Neural progenitor cell (in vitro differentiated cells): ENCODE measurements at regions not wholly inside any gene's neighbourhood (a gene's known extent, or its start where the extent isn't known, plus 50 kb on each side); places are given as distances from the start of the nearest gene placed in this dataset.

Source experiments
- DNase-seq: peaks from one replicate; pipeline ENCODE4 v3.0.0-alpha.2; 2016; ENCODE audit warnings: low spot score
- H2AFZ ChIP-seq: fragments of 200-600 bp; sonication (generic); replicated peaks from 2 replicates; pipeline ENCODE4 v1.6.1; 2016; ENCODE audit warnings: antibody characterized with exemption
- H3F3A ChIP-seq: fragments of 200-600 bp; sonication (generic); 2 replicates; pipeline ENCODE4 v1.6.1; 2016; ENCODE audit warnings: antibody characterized with exemption, low read depth
- H3K27ac ChIP-seq: fragments of 200-600 bp; sonication (generic); 2 replicates; pipeline ENCODE4 v1.5.1; 2016; ENCODE audit warnings: mild to moderate bottlenecking
- H3K27me3 ChIP-seq: fragments of 200-600 bp; sonication (generic); 2 replicates; pipeline ENCODE4 v1.6.1; 2016; ENCODE audit warnings: mild to moderate bottlenecking, moderate library complexity
- H3K36me3 ChIP-seq: fragments of 200-600 bp; sonication (generic); 2 replicates; pipeline ENCODE4 v1.5.1; 2016
- H3K4me1 ChIP-seq: fragments of 200-600 bp; sonication (generic); 2 replicates; pipeline ENCODE4 v1.6.1; 2016; ENCODE audit warnings: mixed run types
- H3K4me2 ChIP-seq: fragments of 200-600 bp; sonication (generic); 2 replicates; pipeline ENCODE4 v1.6.1; 2016
- H3K4me3 ChIP-seq: fragments of 200-600 bp; sonication (generic); 2 replicates; pipeline ENCODE4 v1.5.1; 2016
- H3K79me2 ChIP-seq: fragments of 200-600 bp; sonication (generic); 2 replicates; pipeline ENCODE4 v1.6.1; 2016; ENCODE audit warnings: low read depth
- H3K9ac ChIP-seq: fragments of 200-600 bp; sonication (generic); 2 replicates; pipeline ENCODE4 v1.6.1; 2016
- H3K9me3 ChIP-seq: fragments of 200-600 bp; sonication (generic); 2 replicates; pipeline ENCODE4 v1.5.1; 2016; ENCODE audit warnings: low read depth
- H4K20me1 ChIP-seq: fragments of 200-600 bp; sonication (generic); 2 replicates; pipeline ENCODE4 v1.6.1; 2016; ENCODE audit warnings: low read depth
- H3K27ac Mint-ChIP-seq: 3 replicates; pipeline ENCODE4 v1.8.0; 2021; ENCODE audit warnings: mixed read lengths
- H3K27me3 Mint-ChIP-seq: 2 replicates; pipeline ENCODE4 v1.8.0; 2022; ENCODE audit warnings: low read depth, mild to moderate bottlenecking, inconsistent platforms, moderate library complexity, mixed read lengths; ENCODE audit not compliant: insufficient read depth
- H3K36me3 Mint-ChIP-seq: 3 replicates; pipeline ENCODE4 v1.8.0; 2021; ENCODE audit warnings: mixed read lengths
- H3K4me1 Mint-ChIP-seq: 3 replicates; pipeline ENCODE4 v1.8.0; 2021; ENCODE audit warnings: mixed read lengths
- H3K4me3 Mint-ChIP-seq: 3 replicates; pipeline ENCODE4 v1.8.0; 2021; ENCODE audit warnings: mild to moderate bottlenecking, moderate library complexity, mixed read lengths
- H3K9me3 Mint-ChIP-seq: 3 replicates; pipeline ENCODE4 v1.8.0; 2020; ENCODE audit warnings: mixed read lengths
- EZH2 ChIP-seq: fragments of 200-600 bp; sonication (generic); IDR thresholded peaks from 2 replicates; pipeline ENCODE4 v1.6.1; 2017; ENCODE audit warnings: antibody characterized with exemption, mild to moderate bottlenecking, moderate library complexity
- EZH2phosphoT487 ChIP-seq: fragments of 200-600 bp; sonication (generic); IDR thresholded peaks from 2 replicates; pipeline ENCODE4 v1.6.1; 2017; ENCODE audit warnings: antibody characterized with exemption
- TF ChIP-seq, protein P1 (sequence below): fragments of 200-600 bp; sonication (generic); IDR thresholded peaks from 2 replicates; pipeline ENCODE4 v1.5.1; 2017; ENCODE audit warnings: antibody characterized with exemption, mild to moderate bottlenecking

DNA sequence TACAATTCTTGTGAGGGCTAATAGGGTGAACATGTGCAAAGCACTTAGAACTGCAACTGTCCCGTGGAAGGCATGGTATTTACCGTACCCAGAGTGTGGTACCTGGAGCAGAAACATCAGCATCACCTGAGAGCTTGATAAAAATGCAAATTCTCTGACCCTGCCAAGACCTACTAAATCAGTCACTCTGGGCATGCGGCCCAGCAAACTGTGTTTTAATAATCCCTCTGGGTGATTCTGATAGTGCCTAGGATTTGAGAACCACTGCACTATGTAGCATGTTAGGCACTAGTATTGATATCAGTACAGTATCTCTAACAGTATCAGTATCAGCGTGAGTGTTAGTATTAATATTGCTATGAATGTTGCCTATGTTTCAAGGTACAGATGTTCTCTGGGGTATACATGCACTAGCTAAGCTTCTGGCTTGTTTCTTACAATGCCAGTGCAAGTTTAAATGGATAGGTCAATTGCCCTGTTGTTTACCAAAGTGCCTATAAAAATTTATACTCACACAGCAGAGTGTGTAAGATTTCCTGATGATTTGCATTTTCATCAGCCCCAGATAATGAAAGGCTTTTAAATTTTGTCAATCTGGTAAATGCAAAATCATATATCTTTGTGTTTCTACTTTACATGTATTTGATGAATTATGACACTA lies 354.0 kb downstream of the HS3ST1 start:
- Mint-ChIP-seq H3K4me3 (no peak overlapping the region), H3K4me1 (peaks cover 16% of the 10 kb centered on the region), H3K36me3 (no peaks in the 10 kb centered on the region), H3K9me3 (no peaks in the 10 kb centered on the region), H3K27me3 (no peaks in the 10 kb centered on the region), H3K27ac (no peak overlapping the region)
- DNase-seq, result no peak
- no peak overlapping the region for H2AFZ ChIP-seq
- H3F3A ChIP-seq, result no peaks in the 10 kb centered on the region
- no peak overlapping the region for H3K4me2 ChIP-seq
- no peaks in the 10 kb centered on the region for H4K20me1 ChIP-seq
- TF ChIP-seq, protein P1, sequence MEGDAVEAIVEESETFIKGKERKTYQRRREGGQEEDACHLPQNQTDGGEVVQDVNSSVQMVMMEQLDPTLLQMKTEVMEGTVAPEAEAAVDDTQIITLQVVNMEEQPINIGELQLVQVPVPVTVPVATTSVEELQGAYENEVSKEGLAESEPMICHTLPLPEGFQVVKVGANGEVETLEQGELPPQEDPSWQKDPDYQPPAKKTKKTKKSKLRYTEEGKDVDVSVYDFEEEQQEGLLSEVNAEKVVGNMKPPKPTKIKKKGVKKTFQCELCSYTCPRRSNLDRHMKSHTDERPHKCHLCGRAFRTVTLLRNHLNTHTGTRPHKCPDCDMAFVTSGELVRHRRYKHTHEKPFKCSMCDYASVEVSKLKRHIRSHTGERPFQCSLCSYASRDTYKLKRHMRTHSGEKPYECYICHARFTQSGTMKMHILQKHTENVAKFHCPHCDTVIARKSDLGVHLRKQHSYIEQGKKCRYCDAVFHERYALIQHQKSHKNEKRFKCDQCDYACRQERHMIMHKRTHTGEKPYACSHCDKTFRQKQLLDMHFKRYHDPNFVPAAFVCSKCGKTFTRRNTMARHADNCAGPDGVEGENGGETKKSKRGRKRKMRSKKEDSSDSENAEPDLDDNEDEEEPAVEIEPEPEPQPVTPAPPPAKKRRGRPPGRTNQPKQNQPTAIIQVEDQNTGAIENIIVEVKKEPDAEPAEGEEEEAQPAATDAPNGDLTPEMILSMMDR, result no peak
- TF ChIP-seq EZH2 (no peak), EZH2phosphoT487 (no peak)
- no peak overlapping the region for H3K9ac ChIP-seq
- H3K9me3 ChIP-seq, result no peaks in the 10 kb centered on the region
- no peak overlapping the region for H3K4me3 ChIP-seq
- no peaks in the 10 kb centered on the region for H3K27me3 ChIP-seq
- no peaks in the 10 kb centered on the region for H3K79me2 ChIP-seq
- H3K27ac ChIP-seq, result no peak overlapping the region
- H3K36me3 ChIP-seq, result no peaks in the 10 kb centered on the region
- peaks cover 7% of the 10 kb centered on the region for H3K4me1 ChIP-seq

DNA sequence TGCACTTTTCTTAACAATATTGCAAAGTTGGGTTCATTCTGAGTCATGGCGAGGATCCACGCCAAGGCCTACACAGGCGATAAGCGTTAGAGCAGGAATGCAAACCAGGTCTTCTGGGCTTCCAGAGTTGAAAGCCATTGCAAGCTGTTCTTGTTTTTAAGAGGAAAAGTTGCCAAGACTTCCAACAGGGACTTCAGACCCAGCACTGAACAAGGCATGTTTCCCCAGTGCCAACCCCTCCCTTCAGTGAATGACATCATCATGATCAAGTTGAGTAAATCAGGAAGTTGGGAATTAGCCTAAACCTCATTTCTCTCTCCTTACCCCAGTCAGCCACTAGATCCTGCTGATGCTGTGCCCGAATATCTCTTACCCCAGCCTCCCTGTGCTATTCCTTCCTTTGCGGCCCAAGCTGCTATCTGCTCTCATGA lies 355.1 kb downstream of the HS3ST1 start:
- Histone ChIP-seq H3K27ac (no peak overlapping the region), H3K9ac (no peak overlapping the region), H4K20me1 (no peaks in the 10 kb centered on the region), H3K9me3 (no peaks in the 10 kb centered on the region), H2AFZ (no peak overlapping the region), H3K4me3 (no peak overlapping the region), H3K79me2 (no peaks in the 10 kb centered on the region), H3K4me1 (peaks cover 18% of the 10 kb centered on the region), H3K4me2 (no peak overlapping the region), H3F3A (peaks cover 6% of the 10 kb centered on the region), H3K36me3 (no peaks in the 10 kb centered on the region), H3K27me3 (no peaks in the 10 kb centered on the region)
- Mint-ChIP-seq H3K4me3 (no peak overlapping the region), H3K36me3 (no peaks in the 10 kb centered on the region), H3K27me3 (no peaks in the 10 kb centered on the region), H3K4me1 (peaks cover 23% of the 10 kb centered on the region), H3K9me3 (no peaks in the 10 kb centered on the region), H3K27ac (no peak overlapping the region)
- no peak for TF ChIP-seq EZH2
- DNase-seq, result no peak

DNA sequence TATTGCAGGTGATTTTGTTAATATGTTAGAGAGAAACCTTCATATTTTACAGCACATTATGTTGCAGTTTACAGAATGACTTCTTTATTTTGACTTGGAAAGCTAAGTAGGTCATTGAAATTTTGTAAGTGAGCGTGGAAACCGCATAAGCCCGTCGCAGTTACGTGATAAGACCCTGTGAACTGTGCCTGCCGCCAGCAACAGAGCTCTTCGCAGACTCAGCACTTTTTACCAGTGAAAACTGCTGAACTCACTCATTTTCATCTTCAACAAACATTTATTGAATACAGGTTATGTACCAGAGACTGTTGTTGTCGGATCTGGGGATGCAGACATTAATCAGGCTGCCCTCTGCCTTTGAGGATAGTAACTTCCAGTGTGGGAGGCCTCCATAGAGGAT lies 355.7 kb downstream of the HS3ST1 start:
- H3K4me2 ChIP-seq, result no peak overlapping the region
- DNase-seq, result no peak
- H3K79me2 ChIP-seq, result no peaks in the 10 kb centered on the region
- no peaks in the 10 kb centered on the region for H3K27me3 ChIP-seq
- Mint-ChIP-seq H3K27me3 (no peaks in the 10 kb centered on the region), H3K9me3 (no peaks in the 10 kb centered on the region), H3K4me1 (peaks cover 24% of the 10 kb centered on the region), H3K36me3 (no peaks in the 10 kb centered on the region), H3K27ac (no peak overlapping the region), H3K4me3 (no peak overlapping the region)
- no peak overlapping the region for H3K4me3 ChIP-seq
- no peaks in the 10 kb centered on the region for H3K9me3 ChIP-seq
- TF ChIP-seq EZH2, result no peak
- no peak for TF ChIP-seq EZH2phosphoT487
- TF ChIP-seq, protein P1, result no peak
- H3K4me1 ChIP-seq, result peaks cover 21% of the 10 kb centered on the region
- no peaks in the 10 kb centered on the region for H4K20me1 ChIP-seq
- no peaks in the 10 kb centered on the region for H3K36me3 ChIP-seq
- H3F3A ChIP-seq, result peaks cover 7% of the 10 kb centered on the region
- no peak overlapping the region for H3K27ac ChIP-seq
- H3K9ac ChIP-seq, result no peak overlapping the region
- no peak overlapping the region for H2AFZ ChIP-seq

DNA sequence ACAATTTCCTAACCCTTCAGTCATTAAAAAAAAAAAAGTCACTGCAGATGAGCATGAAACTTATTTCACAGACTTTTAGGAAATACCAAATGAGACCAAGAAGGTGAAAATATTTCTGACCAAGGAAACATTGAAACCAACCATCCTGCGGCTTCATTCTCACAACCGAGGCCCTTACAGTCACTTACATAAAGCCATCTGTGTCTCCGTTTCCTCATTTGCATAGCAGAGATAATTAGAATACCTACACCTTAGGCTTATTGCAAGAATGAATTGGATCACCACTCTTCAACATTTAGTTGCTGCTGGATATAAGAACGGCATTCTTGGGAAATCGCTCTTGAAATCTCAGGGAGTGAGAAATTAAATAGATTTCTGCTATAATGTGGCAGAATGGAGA lies 356.2 kb downstream of the HS3ST1 start:
- Histone ChIP-seq H3F3A (peaks cover 7% of the 10 kb centered on the region), H2AFZ (no peak overlapping the region), H3K27me3 (no peaks in the 10 kb centered on the region), H3K36me3 (no peaks in the 10 kb centered on the region), H3K9me3 (no peaks in the 10 kb centered on the region), H3K9ac (no peak overlapping the region), H3K4me1 (peaks cover 21% of the 10 kb centered on the region), H3K27ac (no peak overlapping the region), H3K4me2 (no peak overlapping the region), H3K4me3 (no peak overlapping the region), H3K79me2 (no peaks in the 10 kb centered on the region), H4K20me1 (no peaks in the 10 kb centered on the region)
- Mint-ChIP-seq H3K4me1 (peaks cover 24% of the 10 kb centered on the region), H3K4me3 (no peak overlapping the region), H3K36me3 (no peaks in the 10 kb centered on the region), H3K9me3 (peaks cover under 1% of the 10 kb centered on the region), H3K27ac (no peak overlapping the region), H3K27me3 (peaks cover under 1% of the 10 kb centered on the region)
- TF ChIP-seq EZH2phosphoT487 (no peak), EZH2 (no peak)
- TF ChIP-seq, protein P1, result no peak
- no peak for DNase-seq
